ENCODE measurements at regions not wholly inside any gene's neighbourhood (a gene's known extent, or its start where the extent isn't known, plus 50 kb on each side); places are given as distances from the start of the nearest gene placed in this dataset.

GRCh38 chr17:51563961-51564360 lies 303.6 kb downstream of the UTP18 start:
- Histone ChIP-seq H2AFZ (no peak overlapping the region), H3K27ac (no peak overlapping the region), H3K4me1 (ENCODE audit: insufficient read depth) (no peaks in the 10 kb centered on the region), H3K79me2 (ENCODE audit: insufficient read depth) (no peaks in the 10 kb centered on the region), H3F3A (ENCODE audit: insufficient read depth) (no peaks in the 10 kb centered on the region), H3K9me2 (ENCODE audit: insufficient read depth) (no peaks in the 10 kb centered on the region), H4K20me1 (ENCODE audit: insufficient read depth) (no peaks in the 10 kb centered on the region), H3K27me3 (replicated peaks; ENCODE audit: insufficient read depth) (no peaks in the 10 kb centered on the region), H3K4me3 (no peak overlapping the region), H3K36me3 (ENCODE audit: low read depth) (no peaks in the 10 kb centered on the region), H3K4me2 (ENCODE audit: unreplicated experiment) (no peak overlapping the region), H3K9ac (no peak overlapping the region), H3K9me3 (ENCODE audit: low read depth) (no peaks in the 10 kb centered on the region)
- 18 to 28% methylated on average over 3 of the region's 3 CpGs for WGBS, 2 experiments (ENCODE audit: low coverage in 1 of 2, low lambda C conversion rate in 2 of 2, missing lambda C conversion rate in 2 of 2)
- in situ Hi-C loops (cut with MboI): no loop called here
- DNase-seq: no peak
- TF ChIP-seq EZH2phosphoT487 (IDR thresholded peaks at IDR 0.05; ENCODE audit: insufficient read depth, low read depth) (no peak), EZH2 (IDR thresholded peaks at IDR 0.05; ENCODE audit: insufficient read depth, poor library complexity, severe bottlenecking) (no peak)

DNA sequence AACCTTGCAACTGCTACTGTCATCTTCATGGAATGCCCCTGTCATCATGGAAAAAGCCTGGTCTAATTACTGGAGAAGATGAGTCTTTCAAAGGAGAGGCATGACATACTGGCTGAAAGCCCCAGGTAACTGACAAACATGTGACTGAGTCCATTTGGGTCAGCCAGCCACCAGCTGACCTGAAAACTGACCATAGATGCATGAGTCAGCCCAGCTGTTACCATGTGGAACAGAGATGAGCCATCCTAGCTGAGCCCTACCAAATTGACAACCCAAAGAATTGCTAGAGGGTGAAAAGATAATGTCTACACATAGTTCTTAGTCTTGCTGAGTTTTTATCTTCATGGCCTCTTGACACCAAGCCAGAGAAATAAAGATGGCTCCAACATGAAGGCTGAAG lies 311.8 kb downstream of the UTP18 start:
- Histone ChIP-seq H3K9me3 (ENCODE audit: low read depth) (no peaks in the 10 kb centered on the region), H3K9me2 (ENCODE audit: insufficient read depth) (no peaks in the 10 kb centered on the region), H3K9ac (no peak overlapping the region), H3K4me1 (ENCODE audit: insufficient read depth) (no peaks in the 10 kb centered on the region), H3K4me2 (ENCODE audit: unreplicated experiment) (no peak overlapping the region), H3F3A (ENCODE audit: insufficient read depth) (no peaks in the 10 kb centered on the region), H3K4me3 (no peak overlapping the region), H3K36me3 (ENCODE audit: low read depth) (no peaks in the 10 kb centered on the region), H3K27ac (no peak overlapping the region), H3K79me2 (ENCODE audit: insufficient read depth) (no peaks in the 10 kb centered on the region), H4K20me1 (ENCODE audit: insufficient read depth) (no peaks in the 10 kb centered on the region), H3K27me3 (replicated peaks; ENCODE audit: insufficient read depth) (no peaks in the 10 kb centered on the region), H2AFZ (no peak overlapping the region)
- TF ChIP-seq EZH2phosphoT487 (IDR thresholded peaks at IDR 0.05; ENCODE audit: insufficient read depth, low read depth) (no peak), EZH2 (IDR thresholded peaks at IDR 0.05; ENCODE audit: insufficient read depth, poor library complexity, severe bottlenecking) (no peak)
- in situ Hi-C loops (cut with MboI): no loop called here
- DNase-seq: peak; percentile 1
